ENCODE measurements at regions not wholly inside any gene's neighbourhood (a gene's known extent, or its start where the extent isn't known, plus 50 kb on each side); places are given as distances from the start of the nearest gene placed in this dataset.

GRCh38 chr2:105498281-105498846, 99.5 kb upstream of the FHL2 start:
- no peak overlapping the region for H3K27ac ChIP-seq (ENCODE audit: insufficient read depth, low read length)
- H4K91ac ChIP-seq (ENCODE audit: insufficient read depth, low read depth, low read length) = no peak overlapping the region
- H3K56ac ChIP-seq (ENCODE audit: extremely low read depth, insufficient read depth, low read length) = no peak overlapping the region
- no peak overlapping the region for H3K23ac ChIP-seq (ENCODE audit: low read depth, low read length)
- no TSS peak for BruUV-seq (replicated peaks)
- no peak overlapping the region for H2BK20ac ChIP-seq (ENCODE audit: low read depth, low read length)
- ChIA-PET CTCF (interaction anchor here (0.6 kb wide), 1 partner anchor 18 kb away, joined by 4 read pairs; no protein-coding TSS in a partner anchor), POLR2A (ENCODE audit: unreplicated experiment) (no interaction called here)
- H3K36me3 ChIP-seq (ENCODE audit: control insufficient read depth, insufficient read depth, low read length) = no peaks in the 10 kb centered on the region
- DNase-seq (no peak), ATAC-seq (ENCODE audit: low read depth) (no peak)
- intact Hi-C loops (cut with micrococcal nuclease) (no loop called here), in situ Hi-C loops (cut with MboI; ENCODE audit: low sequenced_read_pairs) (no loop called here), dilution Hi-C loops (cut with HindIII; ENCODE audit: low sequenced_read_pairs, unreplicated experiment) (no loop called here)
- no peak overlapping the region for H2BK5ac ChIP-seq (ENCODE audit: low read depth, low read length, poor library complexity, severe bottlenecking)
- H4K8ac ChIP-seq (ENCODE audit: low read depth in 2 of 2, low read length in 2 of 2) = no peak overlapping the region
- H2AK5ac ChIP-seq (ENCODE audit: low read depth, low read length) = no peak overlapping the region
- H3K27me3 ChIP-seq (ENCODE audit: control insufficient read depth, insufficient read depth, low read length) = peaks cover 37% of the 10 kb centered on the region
- H2AK9ac ChIP-seq (replicated peaks; ENCODE audit: low read depth, low read length, poor library complexity) = no peak overlapping the region
- H2BK15ac ChIP-seq (ENCODE audit: low read depth, low read length) = no peak overlapping the region
- H3K4me3 ChIP-seq (ENCODE audit: insufficient read depth, low read depth, low read length) = no peak overlapping the region
- H3K9ac ChIP-seq (ENCODE audit: low read depth, low read length) = no peak overlapping the region
- no peak for TF ChIP-seq POLR2A (IDR thresholded peaks at IDR 0.05; ENCODE audit: low read depth, low read length)
- no peak for TF ChIP-seq RFX5 (IDR thresholded peaks at IDR 0.05; ENCODE audit: low read depth, low read length)
- no peak for TF ChIP-seq CEBPB (IDR thresholded peaks at IDR 0.05; ENCODE audit: low read depth, low read length)
- no peak for TF ChIP-seq NFE2L2 (IDR thresholded peaks at IDR 0.05; ENCODE audit: low read depth, low read length)
- no peak for TF ChIP-seq MAZ (IDR thresholded peaks at IDR 0.05; ENCODE audit: borderline replicate concordance, low read depth, low read length)
- no peak for TF ChIP-seq ELK1 (IDR thresholded peaks at IDR 0.05; ENCODE audit: borderline replicate concordance, low read depth, low read length)
- TF ChIP-seq, protein P1, sequence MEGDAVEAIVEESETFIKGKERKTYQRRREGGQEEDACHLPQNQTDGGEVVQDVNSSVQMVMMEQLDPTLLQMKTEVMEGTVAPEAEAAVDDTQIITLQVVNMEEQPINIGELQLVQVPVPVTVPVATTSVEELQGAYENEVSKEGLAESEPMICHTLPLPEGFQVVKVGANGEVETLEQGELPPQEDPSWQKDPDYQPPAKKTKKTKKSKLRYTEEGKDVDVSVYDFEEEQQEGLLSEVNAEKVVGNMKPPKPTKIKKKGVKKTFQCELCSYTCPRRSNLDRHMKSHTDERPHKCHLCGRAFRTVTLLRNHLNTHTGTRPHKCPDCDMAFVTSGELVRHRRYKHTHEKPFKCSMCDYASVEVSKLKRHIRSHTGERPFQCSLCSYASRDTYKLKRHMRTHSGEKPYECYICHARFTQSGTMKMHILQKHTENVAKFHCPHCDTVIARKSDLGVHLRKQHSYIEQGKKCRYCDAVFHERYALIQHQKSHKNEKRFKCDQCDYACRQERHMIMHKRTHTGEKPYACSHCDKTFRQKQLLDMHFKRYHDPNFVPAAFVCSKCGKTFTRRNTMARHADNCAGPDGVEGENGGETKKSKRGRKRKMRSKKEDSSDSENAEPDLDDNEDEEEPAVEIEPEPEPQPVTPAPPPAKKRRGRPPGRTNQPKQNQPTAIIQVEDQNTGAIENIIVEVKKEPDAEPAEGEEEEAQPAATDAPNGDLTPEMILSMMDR (conservative IDR thresholded peaks at IDR 0.05; ENCODE audit: low read depth, low read length) = no peak
- TF ChIP-seq FOS (IDR thresholded peaks at IDR 0.05; ENCODE audit: low read depth, low read length) = no peak
- no peak for TF ChIP-seq RCOR1 (IDR thresholded peaks at IDR 0.05; ENCODE audit: insufficient replicate concordance, low read length)
- TF ChIP-seq RAD21 (IDR thresholded peaks at IDR 0.05; ENCODE audit: low read length) = no peak
- no peak for TF ChIP-seq MAFK (IDR thresholded peaks at IDR 0.05; ENCODE audit: low read depth, low read length)
- no peaks in the 10 kb centered on the region for H4K20me1 ChIP-seq (ENCODE audit: insufficient read depth, low read length)
- H4K5ac ChIP-seq (ENCODE audit: low read depth, low read length) = no peak overlapping the region
- H2AFZ ChIP-seq (replicated peaks; ENCODE audit: low read length, poor library complexity) = no peak overlapping the region
- no peak overlapping the region for H3K18ac ChIP-seq (ENCODE audit: low read depth, low read length)
- H2BK120ac ChIP-seq (ENCODE audit: low read depth, low read length) = no peak overlapping the region
- no peaks in the 10 kb centered on the region for H3K9me1 ChIP-seq (ENCODE audit: insufficient read depth, low read length)
- H3K4ac ChIP-seq (ENCODE audit: low read depth, low read length) = no peak overlapping the region
- H3K14ac ChIP-seq (replicated peaks; ENCODE audit: low read depth, low read length) = no peak overlapping the region
- no peak overlapping the region for H3K4me2 ChIP-seq (ENCODE audit: low read depth, low read length)
- no peaks in the 10 kb centered on the region for H3K79me1 ChIP-seq (ENCODE audit: low read depth in 1 of 2, low read length in 2 of 2)
- H3K4me1 ChIP-seq (ENCODE audit: control insufficient read depth, insufficient read depth, low read length) = peaks cover 6% of the 10 kb centered on the region; the same call in 1 of the 2 replicates
- no CpG with 5 or more reads among the region's 5 CpGs for WGBS, 2 experiments (ENCODE audit: extremely low coverage in 2 of 2, insufficient read length in 1 of 2)
- peaks cover 8% of the 10 kb centered on the region for H3K9me3 ChIP-seq (ENCODE audit: control insufficient read depth, insufficient read depth, low read length)
